Naive thymus-derived CD8-positive, alpha-beta T cell (primary cell): ENCODE measurements at regions not wholly inside any gene's neighbourhood (a gene's known extent, or its start where the extent isn't known, plus 50 kb on each side); places are given as distances from the start of the nearest gene placed in this dataset.

Experiments
- ATAC-seq, 2 donors: fragments of 150-1000 bp; cut with Tn5 transposase in 1 of 2; sonication (Bioruptor Pico), chemical (Tn5 transposase) in 1 of 2; 1 replicate in 1 of 2; 2 replicates in 1 of 2; pipeline ENCODE4 v1.10.0; 2021; ENCODE audit warnings: mild to moderate bottlenecking in 2 of 2, moderate library complexity in 2 of 2
- POLR2A ChIA-PET: fragments of 350-600 bp; sonication (Branson Sonifier 250); formaldehyde crosslinking; loops from one replicate; lab custom pipeline; 2021; ENCODE audit warnings: antibody characterized with exemption; lab: Charles Lee
- DNase-seq, 10 donors: peaks; one replicate each; pipeline versions ENCODE4 v3.0.0 to v3.0.0-alpha.2; 2020 to 2022
- H3K27ac Mint-ChIP-seq, 10 donors: one replicate each; pipeline ENCODE4 v1.8.0; 2020 to 2022; ENCODE audit warnings: mild to moderate bottlenecking in 10 of 10, mixed read lengths in 10 of 10, moderate library complexity in 4 of 10, inconsistent platforms in 1 of 10
- H3K27me3 Mint-ChIP-seq, 5 donors: one replicate each; pipeline ENCODE4 v1.8.0; 2021 to 2022; ENCODE audit warnings: mixed read lengths in 5 of 5
- H3K36me3 Mint-ChIP-seq, 3 donors: one replicate each; pipeline ENCODE4 v1.8.0; 2020 to 2022; ENCODE audit warnings: mixed read lengths in 3 of 3, mild to moderate bottlenecking in 2 of 3, inconsistent platforms in 1 of 3
- H3K4me1 Mint-ChIP-seq, 4 donors: one replicate each; pipeline ENCODE4 v1.8.0; 2021 to 2022; ENCODE audit warnings: mixed read lengths in 4 of 4
- H3K4me3 Mint-ChIP-seq, 10 donors: one replicate each; pipeline ENCODE4 v1.8.0; 2020 to 2022; ENCODE audit warnings: mild to moderate bottlenecking in 10 of 10, mixed read lengths in 10 of 10, moderate library complexity in 6 of 10, inconsistent platforms in 1 of 10
- H3K9me3 Mint-ChIP-seq, 9 donors: one replicate each; pipeline ENCODE4 v1.8.0; 2020 to 2022; ENCODE audit warnings: mixed read lengths in 9 of 9, mild to moderate bottlenecking in 3 of 9, inconsistent platforms in 1 of 9, moderate library complexity in 1 of 9

DNA sequence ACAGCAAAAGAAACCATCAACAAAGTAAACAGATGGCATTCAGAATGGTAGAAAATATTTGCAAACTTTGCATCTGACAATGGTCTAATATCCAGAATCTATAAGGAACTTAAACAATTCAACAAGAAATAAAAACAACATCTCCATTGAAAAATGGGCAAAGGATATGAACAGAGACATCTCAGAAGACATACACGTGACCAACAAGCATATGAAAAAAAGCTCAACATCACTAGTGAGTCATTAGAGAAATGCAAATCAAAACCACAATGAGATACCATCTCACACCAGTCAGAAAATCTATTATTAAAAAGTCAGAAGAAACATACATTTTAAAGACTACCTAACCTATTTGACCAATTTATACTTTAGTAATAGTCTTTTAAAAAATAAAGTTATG is 571.3 kb upstream of the NRG3 start:
- POLR2A ChIA-PET: no interaction called here
- Mint-ChIP-seq H3K27ac (no peak overlapping the region), H3K36me3 (no peaks in the 10 kb centered on the region), H3K27me3 (peaks cover 0 to 4% (median 1%) of the 10 kb centered on the region in 5 donors), H3K9me3 (peaks cover 0 to 17% (median 5%) of the 10 kb centered on the region in 9 donors), H3K4me3 (no peak overlapping the region), H3K4me1 (no peaks in the 10 kb centered on the region)
- no peak for DNase-seq
- no peak for ATAC-seq

- Mint-ChIP-seq H3K27me3 (peaks cover 0 to 1% (median 0%) of the 10 kb centered on the region in 5 donors), H3K9me3 (peaks cover 0 to 10% (median 0%) of the 10 kb centered on the region in 9 donors), H3K27ac (no peak overlapping the region), H3K36me3 (no peaks in the 10 kb centered on the region), H3K4me3 (no peak overlapping the region), H3K4me1 (no peaks in the 10 kb centered on the region)
- DNase-seq (no peak), ATAC-seq (no peak)
- POLR2A ChIA-PET: no interaction called here
Measured at GRCh38 chr10:81306971-81307782, 567.8 kb upstream of the NRG3 start.

- DNase-seq: no peak
- H3K9me3 Mint-ChIP-seq: peaks cover 0 to 7% (median 0%) of the 10 kb centered on the region in 9 donors
- peaks cover 0 to 1% (median 0%) of the 10 kb centered on the region in 5 donors for H3K27me3 Mint-ChIP-seq
- POLR2A ChIA-PET: no interaction called here
- H3K4me1 Mint-ChIP-seq: no peaks in the 10 kb centered on the region
- no peaks in the 10 kb centered on the region for H3K36me3 Mint-ChIP-seq
- H3K27ac Mint-ChIP-seq: no peak overlapping the region
- H3K4me3 Mint-ChIP-seq: no peak overlapping the region
- ATAC-seq: no peak
Measured at GRCh38 chr10:81309041-81309552, 565.9 kb upstream of the NRG3 start.

- H3K4me1 Mint-ChIP-seq: no peaks in the 10 kb centered on the region
- H3K36me3 Mint-ChIP-seq: no peaks in the 10 kb centered on the region
- ATAC-seq (no peak), DNase-seq (no peak)
- no peak overlapping the region for H3K4me3 Mint-ChIP-seq
- H3K27me3 Mint-ChIP-seq: no peaks in the 10 kb centered on the region
- POLR2A ChIA-PET: no interaction called here
- no peak overlapping the region for H3K27ac Mint-ChIP-seq
- H3K9me3 Mint-ChIP-seq: peaks cover 0 to 10% (median 0%) of the 10 kb centered on the region in 9 donors
Measured at GRCh38 chr10:81314471-81314870, 560.5 kb upstream of the NRG3 start.

DNA sequence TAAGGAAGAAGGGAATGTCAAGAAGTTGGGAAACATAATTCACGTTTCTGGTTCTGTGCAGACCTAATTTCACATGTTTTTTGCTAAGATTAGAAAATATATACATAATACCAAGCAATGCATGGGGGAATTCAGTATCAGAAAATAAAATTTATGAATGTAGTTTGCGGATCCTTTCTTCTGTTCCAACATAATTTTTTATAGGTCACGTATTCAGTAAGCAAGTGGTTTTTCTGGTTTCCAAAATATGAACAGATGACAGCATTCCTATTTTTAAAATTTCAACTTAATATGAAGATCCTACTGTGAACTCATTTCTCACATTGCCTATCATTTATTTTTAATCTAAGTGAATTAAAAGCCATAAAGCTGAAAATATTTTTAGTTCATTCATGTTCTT is 560.0 kb upstream of the NRG3 start:
- POLR2A ChIA-PET: no interaction called here
- peaks cover 0 to 7% (median 0%) of the 10 kb centered on the region in 9 donors for H3K9me3 Mint-ChIP-seq
- no peaks in the 10 kb centered on the region for H3K27me3 Mint-ChIP-seq
- no peak overlapping the region for H3K27ac Mint-ChIP-seq
- H3K36me3 Mint-ChIP-seq: no peaks in the 10 kb centered on the region
- H3K4me1 Mint-ChIP-seq: no peaks in the 10 kb centered on the region
- no peak overlapping the region for H3K4me3 Mint-ChIP-seq
- ATAC-seq: no peak
- no peak for DNase-seq

DNA sequence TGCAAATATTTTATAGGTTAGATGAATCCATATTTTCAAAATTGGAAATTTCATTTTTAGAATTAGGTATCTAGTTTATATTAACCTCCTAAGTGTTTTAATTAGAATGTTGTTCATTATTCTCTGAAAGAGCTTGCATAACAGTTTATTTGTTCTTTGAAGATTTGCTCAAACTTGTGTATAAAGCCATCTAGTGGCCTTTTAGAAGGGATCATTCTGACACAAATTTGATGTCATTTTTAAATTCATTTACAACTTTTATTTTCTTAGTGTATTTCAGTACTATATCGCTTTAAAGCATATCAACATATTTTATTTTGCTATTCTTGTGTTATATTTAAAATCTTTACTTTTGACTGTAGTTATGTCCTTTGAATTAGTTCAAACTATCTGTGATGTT is 527.0 kb upstream of the NRG3 start:
- H3K27ac Mint-ChIP-seq: no peak overlapping the region

GRCh38 chr10:81367132-81367531 is 507.9 kb upstream of the NRG3 start:
- H3K9me3 Mint-ChIP-seq: peaks cover 0 to 7% (median 3%) of the 10 kb centered on the region in 9 donors
- POLR2A ChIA-PET: no interaction called here
- DNase-seq (no peak), ATAC-seq (no peak)
- H3K27ac Mint-ChIP-seq: no peak overlapping the region
- H3K36me3 Mint-ChIP-seq: no peaks in the 10 kb centered on the region
- no peaks in the 10 kb centered on the region for H3K27me3 Mint-ChIP-seq
- no peaks in the 10 kb centered on the region for H3K4me1 Mint-ChIP-seq
- H3K4me3 Mint-ChIP-seq: no peak overlapping the region

More for the DNA sequence above, 527.0 kb upstream of the NRG3 start:
- ATAC-seq: no peak
- POLR2A ChIA-PET: no interaction called here
- no peak overlapping the region for H3K4me3 Mint-ChIP-seq
- H3K4me1 Mint-ChIP-seq: no peaks in the 10 kb centered on the region
- peaks cover 0 to 5% (median 0%) of the 10 kb centered on the region in 9 donors for H3K9me3 Mint-ChIP-seq
- no peak for DNase-seq
- no peaks in the 10 kb centered on the region for H3K27me3 Mint-ChIP-seq
- H3K36me3 Mint-ChIP-seq: no peaks in the 10 kb centered on the region

DNA sequence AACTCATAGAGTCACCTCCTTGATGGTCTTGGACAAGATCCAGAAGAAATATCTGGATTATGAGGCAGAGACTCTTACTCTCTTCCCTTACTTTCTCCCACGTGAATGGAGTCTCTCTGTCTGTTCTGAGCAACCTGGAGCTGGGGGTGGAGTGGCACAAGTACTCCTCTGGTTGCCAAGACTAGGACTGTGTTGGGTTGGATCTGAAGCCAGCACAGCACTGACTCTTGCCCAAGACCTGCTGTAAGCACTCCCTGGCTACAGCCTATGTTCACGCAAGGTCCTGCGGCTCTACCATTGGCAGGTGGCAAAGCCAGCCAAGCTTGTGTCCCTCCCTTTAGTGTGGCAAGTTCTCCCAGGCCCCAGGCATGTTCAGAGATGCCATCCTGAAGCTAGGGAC is 488.2 kb upstream of the NRG3 start:
- H3K4me1 Mint-ChIP-seq: no peaks in the 10 kb centered on the region
- H3K4me3 Mint-ChIP-seq: no peak overlapping the region
- DNase-seq: no peak
- no peaks in the 10 kb centered on the region for H3K36me3 Mint-ChIP-seq
- H3K9me3 Mint-ChIP-seq: peaks cover 0 to 14% (median 4%) of the 10 kb centered on the region in 9 donors
- H3K27me3 Mint-ChIP-seq: no peaks in the 10 kb centered on the region
- no peak overlapping the region for H3K27ac Mint-ChIP-seq
- no peak for ATAC-seq
- POLR2A ChIA-PET: no interaction called here

DNA sequence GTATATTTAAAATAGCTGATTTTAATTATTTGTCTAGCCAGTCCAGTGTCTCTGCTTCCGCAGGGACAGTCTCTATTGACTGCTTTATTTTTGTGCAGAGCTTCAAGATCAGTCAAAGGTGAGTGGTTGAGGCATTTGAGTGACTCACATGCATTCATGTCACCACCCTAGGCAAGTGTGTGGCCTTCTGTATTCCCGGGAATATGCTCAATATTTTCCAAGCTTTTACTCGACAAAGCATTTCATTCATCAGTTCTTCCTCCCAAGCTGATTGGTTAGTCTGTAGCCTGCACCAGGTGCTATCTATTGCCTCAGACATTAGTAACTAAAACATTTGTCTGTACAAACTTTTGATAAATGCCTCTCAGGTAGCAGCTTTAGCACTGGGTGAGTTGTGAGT is 471.5 kb upstream of the NRG3 start:
- peaks cover 0 to 6% (median 0%) of the 10 kb centered on the region in 9 donors for H3K9me3 Mint-ChIP-seq
- ATAC-seq (no peak), DNase-seq (no peak)
- H3K4me1 Mint-ChIP-seq: no peaks in the 10 kb centered on the region
- POLR2A ChIA-PET: no interaction called here
- H3K36me3 Mint-ChIP-seq: no peaks in the 10 kb centered on the region
- no peak overlapping the region for H3K27ac Mint-ChIP-seq
- no peak overlapping the region for H3K4me3 Mint-ChIP-seq
- peaks cover 0 to 3% (median 0%) of the 10 kb centered on the region in 5 donors for H3K27me3 Mint-ChIP-seq

GRCh38 chr10:81405399-81405798 is 469.6 kb upstream of the NRG3 start:
- ATAC-seq (no peak), DNase-seq (no peak)
- POLR2A ChIA-PET: no interaction called here
- Mint-ChIP-seq H3K9me3 (peaks cover 0 to 6% (median 0%) of the 10 kb centered on the region in 9 donors), H3K4me1 (no peaks in the 10 kb centered on the region), H3K27ac (no peak overlapping the region), H3K4me3 (no peak overlapping the region), H3K27me3 (no peaks in the 10 kb centered on the region), H3K36me3 (no peaks in the 10 kb centered on the region)

- no peaks in the 10 kb centered on the region for H3K4me1 Mint-ChIP-seq
- DNase-seq (no peak), ATAC-seq (no peak)
- no peaks in the 10 kb centered on the region for H3K36me3 Mint-ChIP-seq
- H3K27ac Mint-ChIP-seq: no peak overlapping the region
- no peak overlapping the region for H3K4me3 Mint-ChIP-seq
- POLR2A ChIA-PET: no interaction called here
- peaks cover 0 to 5% (median 0%) of the 10 kb centered on the region in 9 donors for H3K9me3 Mint-ChIP-seq
- H3K27me3 Mint-ChIP-seq: peaks cover 0 to 4% (median 0%) of the 10 kb centered on the region in 5 donors
Measured at GRCh38 chr10:81414038-81414437, 461.0 kb upstream of the NRG3 start.

DNA sequence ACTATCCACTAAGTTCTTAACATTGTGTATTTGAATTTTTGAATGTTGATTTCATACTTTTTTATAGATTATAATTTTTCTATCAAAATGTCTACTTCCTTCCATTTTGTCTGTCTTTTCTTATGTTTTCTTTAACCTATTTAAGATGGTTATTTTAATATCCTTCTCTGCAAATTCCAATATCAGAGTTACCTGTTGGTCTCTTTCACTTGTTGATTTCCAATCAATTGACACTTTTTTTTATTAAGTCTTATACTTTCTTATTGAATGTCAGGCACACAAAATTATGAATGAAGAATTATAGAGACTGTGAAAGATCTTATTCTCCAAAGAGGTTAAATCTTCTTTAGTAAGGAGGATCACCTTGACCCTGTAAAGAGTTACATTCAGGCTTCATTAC is 448.3 kb upstream of the NRG3 start:
- POLR2A ChIA-PET: no interaction called here
- ATAC-seq (no peak), DNase-seq (no peak)
- H3K4me3 Mint-ChIP-seq: no peak overlapping the region
- peaks cover 0 to 1% (median 0%) of the 10 kb centered on the region in 5 donors for H3K27me3 Mint-ChIP-seq
- H3K27ac Mint-ChIP-seq: no peak overlapping the region
- H3K9me3 Mint-ChIP-seq: peaks cover 0 to 8% (median 2%) of the 10 kb centered on the region in 9 donors
- no peaks in the 10 kb centered on the region for H3K36me3 Mint-ChIP-seq
- no peaks in the 10 kb centered on the region for H3K4me1 Mint-ChIP-seq

- DNase-seq: no peak
- Mint-ChIP-seq H3K27me3 (peaks cover 0 to 1% (median 0%) of the 10 kb centered on the region in 5 donors), H3K27ac (no peak overlapping the region), H3K9me3 (peaks cover 0 to 4% (median 0%) of the 10 kb centered on the region in 9 donors), H3K4me1 (no peaks in the 10 kb centered on the region), H3K4me3 (no peak overlapping the region), H3K36me3 (no peaks in the 10 kb centered on the region)
- no peak for ATAC-seq
- POLR2A ChIA-PET: no interaction called here
Measured at GRCh38 chr10:81428456-81429134, 446.4 kb upstream of the NRG3 start.
